CD4-positive, alpha-beta T cell (primary cell): ENCODE measurements at regions not wholly inside any gene's neighbourhood (a gene's known extent, or its start where the extent isn't known, plus 50 kb on each side); places are given as distances from the start of the nearest gene placed in this dataset.

Experiments
- ATAC-seq: fragments of 200-7000 bp; cut with Tn5 transposase; one replicate; pipeline ENCODE4 v1.10.0; 2022; ENCODE audit warnings: mild to moderate bottlenecking; ENCODE audit not compliant: poor library complexity
- CTCF ChIA-PET: fragments of 350-600 bp; sonication (Branson Sonifier 250); formaldehyde crosslinking; loops from one replicate; lab custom pipeline; 2021; ENCODE audit warnings: antibody characterized with exemption, inconsistent platforms; lab: Charles Lee
- POLR2A ChIA-PET: fragments of 350-600 bp; sonication (Branson Sonifier 250); formaldehyde crosslinking; loops from one replicate; lab custom pipeline; 2021; ENCODE audit warnings: antibody characterized with exemption, inconsistent platforms; lab: Charles Lee
- DNase-seq, 14 experiments: peaks; one replicate each; pipeline ENCODE4 v3.0.0-alpha.2; 2013 to 2020; ENCODE audit warnings: mixed read lengths in 2 of 14
- H3K27ac ChIP-seq, 2 donors: one replicate each; pipeline versions ENCODE4 v1.5.1 to v1.7.0; 2013; ENCODE audit warnings: low read length in 2 of 2, low read depth in 1 of 2, mild to moderate bottlenecking in 1 of 2
- H3K27me3 ChIP-seq, 2 experiments: 1 replicate in 1 of 2; 2 replicates in 1 of 2; pipeline versions ENCODE4 v1.6.1 to v1.7.0; 2013; ENCODE audit warnings: low read length in 2 of 2, control low read depth in 1 of 2, mild to moderate bottlenecking in 1 of 2, moderate library complexity in 1 of 2; ENCODE audit not compliant: insufficient read depth in 2 of 2, control insufficient read depth in 1 of 2
- H3K36me3 ChIP-seq: one replicate; pipeline ENCODE4 v1.6.1; 2013; ENCODE audit warnings: low read length, control low read depth; ENCODE audit not compliant: insufficient read depth
- H3K4me1 ChIP-seq: one replicate; pipeline ENCODE4 v1.6.1; 2013; ENCODE audit warnings: low read length, control low read depth; ENCODE audit not compliant: insufficient read depth
- H3K4me3 ChIP-seq: one replicate; pipeline ENCODE4 v1.5.1; 2013; ENCODE audit warnings: mild to moderate bottlenecking, low read length, moderate library complexity
- H3K9me3 ChIP-seq, 2 experiments: 1 replicate in 1 of 2; 2 replicates in 1 of 2; pipeline versions ENCODE4 v1.6.1 to v1.7.0; 2013; ENCODE audit warnings: low read length in 2 of 2, mild to moderate bottlenecking in 2 of 2, control low read depth in 1 of 2, moderate library complexity in 1 of 2; ENCODE audit not compliant: control insufficient read depth in 1 of 2, insufficient read depth in 1 of 2
- H3K27ac Mint-ChIP-seq: one replicate; pipeline ENCODE4 v1.8.0; 2020; ENCODE audit warnings: mixed read lengths
- H3K27me3 Mint-ChIP-seq: one replicate; pipeline ENCODE4 v1.8.0; 2021; ENCODE audit warnings: mixed read lengths
- H3K36me3 Mint-ChIP-seq: one replicate; pipeline ENCODE4 v1.8.0; 2021; ENCODE audit warnings: low read depth, mixed read lengths
- H3K4me1 Mint-ChIP-seq: one replicate; pipeline ENCODE4 v1.8.0; 2021; ENCODE audit warnings: low read depth, mixed read lengths
- H3K4me3 Mint-ChIP-seq: one replicate; pipeline ENCODE4 v1.8.0; 2020; ENCODE audit warnings: mild to moderate bottlenecking, mixed read lengths
- H3K9me3 Mint-ChIP-seq: one replicate; pipeline ENCODE4 v1.8.0; 2020; ENCODE audit warnings: mixed read lengths
- CTCF ChIP-seq: fragments of 200-600 bp; IDR thresholded peaks from one replicate; pipeline ENCODE4 v1.8.0; 2022; ENCODE audit warnings: antibody characterized with exemption, mild to moderate bottlenecking
- intact Hi-C, 2 experiments: fragments of 100-400 bp; cut with DNase I in 1 of 2; cut with micrococcal nuclease in 1 of 2; formaldehyde crosslinking; loops; one replicate each; pipeline versions ENCODE4 v1.15.1 to v1.9.0; 2023 to 2025; cut with DNase I, micrococcal nuclease

GRCh38 chr6:4403828-4404227 lies 268.5 kb upstream of the ECI2 start:
- no peak overlapping the region for H3K4me3 ChIP-seq
- ATAC-seq (no peak), DNase-seq (no peak)
- ChIA-PET CTCF (no interaction called here), POLR2A (no interaction called here)
- H3K27me3 ChIP-seq = no peaks in the 10 kb centered on the region
- no peak overlapping the region for H3K27ac Mint-ChIP-seq
- H3K36me3 Mint-ChIP-seq = no peaks in the 10 kb centered on the region
- H3K4me3 Mint-ChIP-seq = no peak overlapping the region
- TF ChIP-seq CTCF = no peak
- intact Hi-C loops = no loop called here
- no peak overlapping the region for H3K27ac ChIP-seq
- H3K9me3 ChIP-seq = peaks cover 0 to 12% of the 10 kb centered on the region in 2 experiments
- H3K9me3 Mint-ChIP-seq = peaks cover 4% of the 10 kb centered on the region
- no peaks in the 10 kb centered on the region for H3K36me3 ChIP-seq
- H3K4me1 ChIP-seq = no peaks in the 10 kb centered on the region
- peaks cover 21% of the 10 kb centered on the region for H3K27me3 Mint-ChIP-seq
- H3K4me1 Mint-ChIP-seq = no peaks in the 10 kb centered on the region

- Histone ChIP-seq H3K9me3 (peaks cover 0 to 12% of the 10 kb centered on the region in 2 experiments), H3K27me3 (no peaks in the 10 kb centered on the region), H3K4me3 (no peak overlapping the region), H3K36me3 (no peaks in the 10 kb centered on the region), H3K27ac (no peak overlapping the region), H3K4me1 (no peaks in the 10 kb centered on the region)
- Mint-ChIP-seq H3K9me3 (peaks cover 4% of the 10 kb centered on the region), H3K4me1 (no peaks in the 10 kb centered on the region), H3K27me3 (peaks cover 16% of the 10 kb centered on the region), H3K4me3 (no peak overlapping the region), H3K36me3 (no peaks in the 10 kb centered on the region), H3K27ac (no peak overlapping the region)
- ChIA-PET POLR2A (no interaction called here), CTCF (no interaction called here)
- ATAC-seq (no peak), DNase-seq (no peak)
- intact Hi-C loops = no loop called here
- no peak for TF ChIP-seq CTCF
Observed at GRCh38 chr6:4403023-4403752, 267.8 kb upstream of the ECI2 start.

- H3K36me3 ChIP-seq = no peaks in the 10 kb centered on the region
- ChIA-PET CTCF (no interaction called here), POLR2A (no interaction called here)
- intact Hi-C loops = no loop called here
- no peaks in the 10 kb centered on the region for H3K27me3 ChIP-seq
- H3K27ac Mint-ChIP-seq = no peak overlapping the region
- no peak for TF ChIP-seq CTCF
- DNase-seq = no peak
- ATAC-seq = no peak
- peaks cover under 1% of the 10 kb centered on the region for H3K9me3 Mint-ChIP-seq
- no peak overlapping the region for H3K4me3 ChIP-seq
- H3K4me1 Mint-ChIP-seq = no peaks in the 10 kb centered on the region
- H3K27ac ChIP-seq = no peak overlapping the region
- no peaks in the 10 kb centered on the region for H3K4me1 ChIP-seq
- peaks cover 0 to 12% of the 10 kb centered on the region in 2 experiments for H3K9me3 ChIP-seq
- no peaks in the 10 kb centered on the region for H3K36me3 Mint-ChIP-seq
- H3K27me3 Mint-ChIP-seq = peaks cover 15% of the 10 kb centered on the region
- H3K4me3 Mint-ChIP-seq = no peak overlapping the region
Observed at GRCh38 chr6:4402477-4402976, 267.2 kb upstream of the ECI2 start.
